GM18951 (cell line): ENCODE measurements at regions not wholly inside any gene's neighbourhood (a gene's known extent, or its start where the extent isn't known, plus 50 kb on each side); places are given as distances from the start of the nearest gene placed in this dataset.

ENCODE experiments used
- POLR2A ChIP-seq: IDR thresholded peaks from 4 replicates; pipeline ENCODE4 v1.6.1; 2011; ENCODE audit warnings: mild to moderate bottlenecking; ENCODE audit not compliant: insufficient read length, insufficient read depth; ENCODE audit errors: extremely low read depth
- in situ Hi-C: fragments of 300-500 bp; cut with MboI; formaldehyde crosslinking; loops from one replicate; pipeline ENCODE4 v1.12.0; 2022; ENCODE audit warnings: low sequenced_read_pairs, mixed read lengths, inconsistent platforms; ENCODE audit not compliant: unreplicated experiment

DNA sequence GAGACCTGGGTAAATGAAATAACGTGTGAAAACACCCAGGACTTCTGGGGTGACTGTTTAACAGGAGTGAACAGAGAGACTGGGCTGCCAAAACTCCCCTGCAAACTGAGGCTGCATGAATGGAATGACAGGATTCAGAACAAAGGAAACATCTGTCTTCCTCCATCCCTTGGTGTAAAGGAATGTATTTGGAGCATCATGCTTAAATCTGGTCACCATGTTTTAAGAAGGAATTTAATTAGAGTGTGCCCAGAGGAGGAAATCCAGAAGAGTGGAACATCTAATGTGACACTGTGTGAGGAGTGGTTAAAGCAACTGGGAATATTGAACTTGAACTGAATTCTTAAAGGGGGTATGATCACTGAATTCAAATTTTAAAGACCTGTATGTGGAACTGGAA, 437.2 kb downstream of the LIG4 start:
- in situ Hi-C loops, result no loop called here
- TF ChIP-seq POLR2A, result no peak

DNA sequence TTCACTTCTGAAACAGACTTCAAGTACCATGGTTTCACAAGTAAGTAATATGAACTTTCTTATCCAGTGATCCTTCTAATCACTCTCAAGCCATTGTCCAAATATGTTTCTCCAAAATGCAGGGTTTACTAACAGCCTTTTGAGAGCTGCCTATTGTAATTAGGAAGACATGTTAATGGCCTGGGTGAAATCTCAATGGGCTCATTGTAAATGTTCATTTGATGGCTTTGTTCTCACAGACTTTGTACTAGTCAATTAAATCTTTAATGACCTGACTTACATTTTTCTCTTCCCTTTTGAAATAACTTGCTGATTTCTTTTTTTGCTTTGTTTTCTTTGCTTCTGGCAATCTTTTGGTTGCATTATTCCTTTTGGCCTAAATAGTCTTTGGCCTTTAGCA, 444.8 kb downstream of the LIG4 start:
- in situ Hi-C loops, result no loop called here
- TF ChIP-seq POLR2A, result no peak

DNA sequence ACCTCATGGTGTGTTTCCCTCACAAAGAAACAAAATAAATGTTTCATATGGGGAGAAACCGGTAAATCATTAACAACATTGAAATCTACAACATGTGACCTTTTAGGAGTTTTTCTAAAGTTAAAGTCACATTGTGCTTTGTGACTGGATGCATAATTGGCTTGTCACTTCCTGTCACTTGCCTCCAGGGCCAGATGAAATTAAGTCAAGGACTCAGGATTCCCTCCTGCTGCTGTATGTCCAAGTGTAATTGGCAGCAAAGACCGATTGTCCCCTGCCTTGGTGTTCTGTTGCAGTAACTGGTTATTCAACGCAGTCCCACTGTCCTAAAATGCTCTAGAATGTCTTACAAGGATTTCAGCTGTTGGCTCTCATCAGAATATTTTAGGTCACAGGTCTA, 448.2 kb downstream of the LIG4 start:
- no peak for TF ChIP-seq POLR2A
- in situ Hi-C loops, result no loop called here

DNA sequence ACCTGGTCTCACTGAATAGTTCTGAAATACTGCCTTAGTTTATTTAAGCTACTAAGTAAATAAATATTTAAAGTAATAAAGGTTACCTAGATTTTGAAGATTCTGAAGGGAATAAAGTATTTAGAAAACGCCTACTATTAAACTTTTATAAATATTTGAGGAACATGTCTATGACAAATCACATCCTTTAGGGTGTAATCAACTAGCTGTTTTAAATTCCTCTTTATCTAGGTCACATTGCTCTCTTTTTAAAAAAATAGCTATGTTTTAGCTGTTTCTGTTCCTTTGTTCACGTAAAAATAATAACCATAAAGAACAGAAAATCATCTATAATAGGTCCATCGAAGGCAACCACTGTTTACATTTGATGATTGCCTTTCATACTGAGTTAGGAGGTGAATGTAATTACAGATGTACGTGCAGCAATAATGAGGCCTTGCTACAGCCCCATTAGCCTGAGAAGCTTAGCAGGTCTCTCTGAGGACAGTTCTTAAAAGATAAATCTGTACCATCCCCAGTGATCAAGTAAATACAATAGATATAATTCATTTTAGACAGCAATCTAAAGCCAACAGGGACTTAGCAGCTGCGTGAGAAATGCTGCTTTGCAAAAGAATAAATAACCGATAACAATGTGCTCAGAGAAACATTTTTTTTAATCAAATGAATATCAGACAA, 449.5 kb downstream of the LIG4 start:
- no peak for TF ChIP-seq POLR2A
- in situ Hi-C loops, result no loop called here

- in situ Hi-C loops, result no loop called here
- no peak for TF ChIP-seq POLR2A
These were observed 451.3 kb downstream of the LIG4 start for GRCh38 chr13:107764046-107764445.

DNA sequence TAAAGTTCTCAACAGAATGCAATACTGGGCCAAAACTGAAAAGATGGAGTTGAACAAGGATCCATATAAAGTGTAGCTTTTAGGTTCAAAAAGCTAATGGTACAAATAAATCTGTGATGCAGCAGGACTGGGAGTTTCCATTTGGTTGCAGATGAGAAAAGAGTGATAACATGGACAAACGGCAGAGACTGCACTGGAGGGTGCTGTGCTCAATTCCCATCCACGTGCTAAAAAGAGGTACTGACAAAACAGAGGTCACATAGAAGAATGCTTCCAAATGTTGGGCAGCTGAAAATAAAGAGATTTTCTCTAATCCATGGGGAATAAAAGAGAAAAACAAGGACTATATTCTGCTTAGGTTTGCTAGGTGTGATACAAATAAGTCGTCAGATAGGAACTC, 461.6 kb downstream of the LIG4 start:
- no peak for TF ChIP-seq POLR2A
- in situ Hi-C loops, result no loop called here

- in situ Hi-C loops, result no loop called here
- no peak for TF ChIP-seq POLR2A
These were observed 462.0 kb downstream of the LIG4 start for GRCh38 chr13:107753291-107753690.

GRCh38 chr13:107743983-107744382, 471.4 kb downstream of the LIG4 start:
- TF ChIP-seq POLR2A, result no peak
- in situ Hi-C loops, result no loop called here

- TF ChIP-seq POLR2A, result no peak
- in situ Hi-C loops, result no loop called here
These were observed 471.8 kb downstream of the LIG4 start for GRCh38 chr13:107743526-107743925.

- in situ Hi-C loops, result no loop called here
- no peak for TF ChIP-seq POLR2A
These were observed 472.2 kb downstream of the LIG4 start for GRCh38 chr13:107743100-107743499.

- TF ChIP-seq POLR2A, result no peak
- in situ Hi-C loops, result no loop called here
These were observed 472.8 kb downstream of the LIG4 start for GRCh38 chr13:107742544-107742943.

DNA sequence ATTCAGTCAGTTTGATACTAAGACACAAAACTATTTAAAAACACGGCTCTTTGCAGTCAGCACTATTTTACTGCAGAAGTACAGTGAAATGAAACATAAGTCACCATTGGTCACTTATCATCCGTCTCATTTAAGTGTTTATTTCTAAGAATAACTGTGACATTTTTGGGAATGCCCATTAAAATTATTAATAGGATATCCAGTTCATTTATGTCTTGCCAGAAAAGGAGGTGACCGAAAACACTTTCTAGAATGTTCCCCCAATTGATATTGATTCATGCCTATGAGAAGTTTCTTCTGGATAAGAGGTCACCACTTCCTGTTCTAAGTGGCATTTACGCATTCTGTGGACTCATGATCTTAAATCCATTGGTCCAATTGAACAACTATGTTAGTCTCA, 477.3 kb downstream of the LIG4 start:
- no peak for TF ChIP-seq POLR2A
- in situ Hi-C loops, result no loop called here

DNA sequence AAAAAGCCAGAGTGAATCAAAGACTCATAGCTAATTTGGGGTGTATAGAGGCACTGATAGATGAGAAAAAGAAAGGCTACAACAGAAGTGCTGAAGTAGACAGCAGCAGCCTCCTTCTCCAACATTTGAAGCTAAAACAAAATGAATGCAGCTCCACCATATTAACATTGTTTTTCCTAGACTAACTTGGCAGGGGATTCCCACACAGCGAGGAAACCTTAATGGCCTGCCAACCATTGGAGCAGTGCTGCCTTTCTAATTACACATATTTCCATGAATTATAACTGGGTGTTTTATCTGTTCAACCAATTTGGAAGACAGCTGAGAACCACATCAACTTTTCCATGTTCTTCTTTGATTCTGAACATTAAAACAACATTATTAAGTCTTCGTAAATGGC, 478.6 kb downstream of the LIG4 start:
- in situ Hi-C loops, result no loop called here
- TF ChIP-seq POLR2A, result no peak

GRCh38 chr13:107736170-107736569, 479.2 kb downstream of the LIG4 start:
- in situ Hi-C loops, result no loop called here
- TF ChIP-seq POLR2A, result no peak
